ENCODE measurements at regions not wholly inside any gene's neighbourhood (a gene's known extent, or its start where the extent isn't known, plus 50 kb on each side); places are given as distances from the start of the nearest gene placed in this dataset.

DNA sequence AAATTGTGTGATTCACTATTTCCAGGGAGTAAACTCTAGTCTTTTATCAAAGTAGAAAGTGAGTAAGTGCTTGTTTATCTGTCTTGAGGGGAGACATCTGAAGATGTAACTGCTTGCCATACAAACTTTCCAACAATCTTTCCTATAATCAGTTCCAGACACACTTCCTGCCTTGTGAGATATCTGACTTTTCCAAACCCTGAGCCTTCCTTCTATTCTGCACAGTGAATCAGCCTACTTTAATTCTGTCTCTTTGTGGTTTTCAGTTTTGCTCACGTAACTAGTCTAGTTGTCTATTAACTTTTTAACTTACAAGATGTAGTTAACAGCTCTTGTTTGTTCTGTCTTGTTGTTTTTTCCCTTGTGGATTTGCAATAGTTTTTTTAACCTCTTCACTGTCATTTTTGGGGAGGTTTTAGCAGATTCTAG lies 947.8 kb downstream of the C4orf33 start:
- no peaks in the 10 kb centered on the region for H3K79me2 ChIP-seq (ENCODE audit: insufficient read depth, low read length)
- no peaks in the 10 kb centered on the region for H3K36me3 ChIP-seq (replicated peaks in 1 of 2; ENCODE audit: control insufficient read depth in 1 of 2, insufficient read depth in 2 of 2, low read length in 2 of 2)
- H3K4me3 ChIP-seq (replicated peaks in 1 of 3; ENCODE audit: low read depth in 2 of 3, low read length in 3 of 3): no peak overlapping the region
- no peak overlapping the region for H3K27ac Mint-ChIP-seq
- no peak overlapping the region for H3K9ac ChIP-seq (ENCODE audit: insufficient read depth, low read length, poor library complexity, severe bottlenecking)
- no peaks in the 10 kb centered on the region for H3K27me3 ChIP-seq (ENCODE audit: control insufficient read depth in 2 of 2, insufficient read depth in 2 of 2, low read length in 2 of 2)
- no peak for TF ChIP-seq CTCF (IDR thresholded peaks at IDR 0.05)
- H3K4me1 Mint-ChIP-seq: no peaks in the 10 kb centered on the region
- peaks cover 0 to 3% (median 2%) of the 10 kb centered on the region in 7 donors for H3K9me3 Mint-ChIP-seq
- no peaks in the 10 kb centered on the region for H3K36me3 Mint-ChIP-seq
- intact Hi-C loops (cut with micrococcal nuclease): no loop called here
- H3K9me3 ChIP-seq (replicated peaks in 1 of 2; ENCODE audit: control insufficient read depth in 1 of 2, insufficient read depth in 1 of 2, low read length in 2 of 2): no peaks in the 10 kb centered on the region
- no CpG with 5 or more reads among the region's 1 CpG for WGBS (ENCODE audit: insufficient coverage)
- H3K27ac ChIP-seq (ENCODE audit: low read depth in 1 of 2, low read length in 2 of 2): no peak overlapping the region
- peaks cover 0 to 2% (median 0%) of the 10 kb centered on the region in 3 donors for H3K27me3 Mint-ChIP-seq (ENCODE audit: low read depth in 3 of 3)
- H4K20me1 ChIP-seq (ENCODE audit: insufficient read depth, low read length): no peaks in the 10 kb centered on the region
- H3K4me1 ChIP-seq (ENCODE audit: control insufficient read depth in 1 of 2, insufficient read depth in 2 of 2, low read length in 2 of 2): no peaks in the 10 kb centered on the region
- no peak overlapping the region for H3K4me2 ChIP-seq (replicated peaks; ENCODE audit: extremely low read depth, low read length, poor library complexity, severe bottlenecking)
- no peak overlapping the region for H3K4me3 Mint-ChIP-seq
- no peak for DNase-seq
- no peak overlapping the region for H2AFZ ChIP-seq (ENCODE audit: insufficient read depth, low read depth, low read length, poor library complexity, severe bottlenecking)

- Mint-ChIP-seq H3K27me3 (ENCODE audit: low read depth in 3 of 3) (peaks cover 0 to 2% (median 0%) of the 10 kb centered on the region in 3 donors), H3K36me3 (no peaks in the 10 kb centered on the region), H3K4me1 (no peaks in the 10 kb centered on the region), H3K4me3 (no peak overlapping the region), H3K27ac (no peak overlapping the region), H3K9me3 (peaks cover 0 to 5% (median 2%) of the 10 kb centered on the region in 7 donors)
- no peak for DNase-seq
- no peaks in the 10 kb centered on the region for H3K4me1 ChIP-seq (ENCODE audit: control insufficient read depth in 1 of 2, insufficient read depth in 2 of 2, low read length in 2 of 2)
- H2AFZ ChIP-seq (ENCODE audit: insufficient read depth, low read depth, low read length, poor library complexity, severe bottlenecking): no peak overlapping the region
- H3K9ac ChIP-seq (ENCODE audit: insufficient read depth, low read length, poor library complexity, severe bottlenecking): no peak overlapping the region
- no peaks in the 10 kb centered on the region for H3K36me3 ChIP-seq (replicated peaks in 1 of 2; ENCODE audit: control insufficient read depth in 1 of 2, insufficient read depth in 2 of 2, low read length in 2 of 2)
- intact Hi-C loops (cut with micrococcal nuclease): no loop called here
- no peak overlapping the region for H3K4me2 ChIP-seq (replicated peaks; ENCODE audit: extremely low read depth, low read length, poor library complexity, severe bottlenecking)
- H3K9me3 ChIP-seq (replicated peaks in 1 of 2; ENCODE audit: control insufficient read depth in 1 of 2, insufficient read depth in 1 of 2, low read length in 2 of 2): no peaks in the 10 kb centered on the region
- H3K27ac ChIP-seq (ENCODE audit: low read depth in 1 of 2, low read length in 2 of 2): no peak overlapping the region
- no peaks in the 10 kb centered on the region for H3K79me2 ChIP-seq (ENCODE audit: insufficient read depth, low read length)
- no peaks in the 10 kb centered on the region for H4K20me1 ChIP-seq (ENCODE audit: insufficient read depth, low read length)
- WGBS (ENCODE audit: insufficient coverage): 83% methylated on average over 1 of the region's 3 CpGs
- no peak overlapping the region for H3K4me3 ChIP-seq (replicated peaks in 1 of 3; ENCODE audit: low read depth in 2 of 3, low read length in 3 of 3)
- no peak for TF ChIP-seq CTCF (IDR thresholded peaks at IDR 0.05)
- no peaks in the 10 kb centered on the region for H3K27me3 ChIP-seq (ENCODE audit: control insufficient read depth in 2 of 2, insufficient read depth in 2 of 2, low read length in 2 of 2)
Measured at GRCh38 chr4:130044788-130045531, 949.0 kb downstream of the C4orf33 start.
